Muscle layer of duodenum (tissue), 2 donors: ENCODE measurements at regions not wholly inside any gene's neighbourhood (a gene's known extent, or its start where the extent isn't known, plus 50 kb on each side); places are given as distances from the start of the nearest gene placed in this dataset.

ENCODE experiments used
- H3K27ac ChIP-seq: one replicate; pipeline ENCODE4 v1.7.0; 2013; ENCODE audit warnings: mild to moderate bottlenecking, low read length
- H3K27me3 ChIP-seq: one replicate; pipeline ENCODE4 v1.7.0; 2013; ENCODE audit warnings: low read depth, mild to moderate bottlenecking, control low read depth, low read length
- H3K36me3 ChIP-seq, 2 donors: one replicate each; pipeline ENCODE4 v1.7.0; 2013; ENCODE audit warnings: low read length in 2 of 2, control low read depth in 1 of 2, mild to moderate bottlenecking in 1 of 2; ENCODE audit not compliant: insufficient read depth in 2 of 2, control insufficient read depth in 1 of 2
- H3K4me1 ChIP-seq, 2 donors: one replicate each; pipeline ENCODE4 v1.7.0; 2013; ENCODE audit warnings: low read length in 2 of 2, mild to moderate bottlenecking in 2 of 2, control low read depth in 1 of 2, moderate library complexity in 1 of 2; ENCODE audit not compliant: insufficient read depth in 2 of 2, control insufficient read depth in 1 of 2
- H3K4me3 ChIP-seq, 2 donors: one replicate each; pipeline ENCODE4 v1.7.0; 2013; ENCODE audit warnings: low read length in 2 of 2, low read depth in 1 of 2, mild to moderate bottlenecking in 1 of 2
- H3K9me3 ChIP-seq, 2 donors: one replicate each; pipeline ENCODE4 v1.7.0; 2013; ENCODE audit warnings: low read length in 2 of 2, control low read depth in 1 of 2, mild to moderate bottlenecking in 1 of 2; ENCODE audit not compliant: control insufficient read depth in 1 of 2
- donor health status: healthy.

DNA sequence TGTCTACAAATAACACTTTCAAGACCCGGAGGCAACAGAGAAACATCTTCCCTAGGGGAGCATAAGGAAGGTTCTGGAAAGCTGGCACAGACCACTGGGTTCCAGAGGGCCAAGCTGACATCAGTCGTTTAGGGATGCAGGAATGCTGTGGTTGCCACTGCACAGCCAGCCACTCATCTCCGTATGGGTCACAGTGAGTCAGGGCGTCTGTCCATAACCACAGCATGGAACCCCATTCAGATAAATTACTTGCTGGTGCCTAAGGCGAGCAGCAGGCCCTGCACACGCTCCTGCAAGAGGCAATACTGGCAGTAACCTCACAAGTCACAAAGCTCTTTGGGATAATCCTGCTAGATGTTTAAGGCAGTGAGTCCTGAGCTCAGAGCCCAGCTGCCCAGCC lies 140.9 kb upstream of the UBL3 start:
- Histone ChIP-seq H3K36me3 (no peaks in the 10 kb centered on the region), H3K4me1 (no peaks in the 10 kb centered on the region), H3K27ac (no peak overlapping the region), H3K9me3 (peaks cover 0 to 7% of the 10 kb centered on the region in 2 donors), H3K4me3 (no peak overlapping the region), H3K27me3 (no peaks in the 10 kb centered on the region)

GRCh38 chr13:29987340-29987739 lies 136.9 kb upstream of the UBL3 start:
- Histone ChIP-seq H3K27ac (no peak overlapping the region), H3K9me3 (peaks cover 0 to 7% of the 10 kb centered on the region in 2 donors), H3K27me3 (no peaks in the 10 kb centered on the region), H3K4me3 (no peak overlapping the region), H3K4me1 (no peaks in the 10 kb centered on the region), H3K36me3 (no peaks in the 10 kb centered on the region)

- no peaks in the 10 kb centered on the region for H3K27me3 ChIP-seq
- H3K36me3 ChIP-seq = no peaks in the 10 kb centered on the region
- no peak overlapping the region for H3K27ac ChIP-seq
- H3K9me3 ChIP-seq = no peaks in the 10 kb centered on the region
- no peaks in the 10 kb centered on the region for H3K4me1 ChIP-seq
- H3K4me3 ChIP-seq = no peak overlapping the region
These were observed 129.9 kb upstream of the UBL3 start for GRCh38 chr13:29980339-29980738.

DNA sequence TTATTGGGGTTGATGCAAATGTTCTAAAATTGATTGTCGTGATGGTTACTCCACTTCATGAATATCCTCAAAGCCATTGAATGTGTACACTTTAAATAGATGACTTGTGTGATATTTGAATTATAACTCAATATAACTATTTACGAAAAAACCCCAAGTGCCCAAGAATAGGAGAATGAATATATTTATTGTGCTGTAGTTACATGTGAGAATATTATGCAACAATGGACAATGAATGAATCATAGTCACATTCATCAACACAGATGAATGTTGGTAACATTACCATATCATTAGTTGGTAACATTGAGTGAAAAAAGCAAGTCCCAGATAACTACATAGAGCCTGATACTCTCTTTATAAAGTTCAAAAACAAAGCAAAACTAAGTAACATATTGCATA lies 127.8 kb upstream of the UBL3 start:
- Histone ChIP-seq H3K4me1 (no peaks in the 10 kb centered on the region), H3K27me3 (no peaks in the 10 kb centered on the region), H3K27ac (no peak overlapping the region), H3K9me3 (no peaks in the 10 kb centered on the region), H3K4me3 (no peak overlapping the region), H3K36me3 (no peaks in the 10 kb centered on the region)

DNA sequence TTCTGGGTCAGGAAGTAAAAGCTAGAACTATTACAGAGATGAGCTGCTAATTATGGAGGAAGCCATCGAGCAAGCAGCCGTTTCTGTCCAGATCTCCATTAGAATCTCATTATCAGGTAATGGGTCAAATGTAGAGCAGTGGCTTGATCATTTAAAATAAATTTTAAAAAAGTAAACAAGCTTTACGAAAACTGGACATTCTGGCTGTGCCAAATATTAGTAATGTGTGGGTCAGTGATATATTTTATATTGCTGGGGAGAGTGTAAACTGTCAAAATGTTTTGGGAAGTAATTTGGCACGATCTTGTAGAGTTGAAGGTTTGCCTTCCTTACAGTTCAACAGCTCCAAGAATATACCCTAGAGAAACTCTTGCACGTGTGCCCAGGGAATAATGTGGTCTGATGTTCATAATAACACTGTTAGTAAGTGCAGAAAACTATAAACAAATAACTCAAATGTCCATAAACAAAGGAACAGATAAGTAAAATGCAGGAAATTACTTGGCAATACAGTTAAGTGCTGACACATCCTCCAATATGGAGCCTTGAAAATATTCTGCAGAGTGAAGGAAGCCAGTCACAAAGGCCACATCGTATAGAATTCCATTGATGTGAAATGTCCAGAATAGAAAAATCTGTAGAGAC lies 127.2 kb upstream of the UBL3 start:
- H3K27me3 ChIP-seq = no peaks in the 10 kb centered on the region

DNA sequence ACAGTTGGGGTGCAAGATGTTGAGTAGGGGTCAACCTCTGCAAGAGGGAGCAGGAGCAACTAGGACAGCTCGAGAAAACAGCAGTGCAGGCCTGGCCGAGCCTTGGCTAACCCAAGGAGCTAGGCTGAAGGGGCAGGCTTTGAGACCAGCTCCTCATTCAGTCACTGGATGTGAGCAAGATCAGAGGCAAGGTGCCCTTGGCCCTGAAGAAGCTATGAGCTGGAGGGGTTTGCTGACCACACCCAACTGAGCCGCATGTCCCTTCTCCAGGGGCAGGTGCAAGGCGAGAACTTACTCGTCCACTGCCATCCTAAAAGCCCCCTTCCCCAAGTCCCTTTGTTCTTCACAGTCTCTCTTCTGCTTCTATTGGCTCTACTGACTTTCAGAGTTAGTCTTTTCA lies 126.1 kb upstream of the UBL3 start:
- no peaks in the 10 kb centered on the region for H3K27me3 ChIP-seq
- no peak overlapping the region for H3K27ac ChIP-seq
- H3K36me3 ChIP-seq = no peaks in the 10 kb centered on the region
- no peaks in the 10 kb centered on the region for H3K4me1 ChIP-seq
- H3K4me3 ChIP-seq = no peak overlapping the region
- no peaks in the 10 kb centered on the region for H3K9me3 ChIP-seq

More for the DNA sequence above, 127.2 kb upstream of the UBL3 start:
- Histone ChIP-seq H3K4me3 (no peak overlapping the region), H3K4me1 (no peaks in the 10 kb centered on the region), H3K27ac (no peak overlapping the region), H3K36me3 (no peaks in the 10 kb centered on the region), H3K9me3 (no peaks in the 10 kb centered on the region)

DNA sequence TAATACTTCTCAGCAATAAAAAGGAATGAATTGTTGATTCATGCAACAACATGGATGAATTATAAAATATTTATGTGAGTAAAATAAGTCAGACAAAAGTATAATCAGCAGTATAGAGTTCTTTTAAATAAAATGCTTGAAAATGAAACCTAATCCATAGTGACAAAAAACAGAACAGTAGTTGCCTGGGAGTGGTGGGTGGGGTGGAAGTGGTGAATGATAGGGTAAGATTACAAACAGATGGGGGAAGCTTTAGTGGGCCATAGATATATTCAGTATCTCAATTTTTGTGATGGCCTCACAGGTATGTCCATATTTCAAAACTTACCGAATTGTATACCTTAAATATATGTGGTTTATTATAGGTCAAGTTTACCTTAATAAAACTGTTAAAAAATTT lies 124.9 kb upstream of the UBL3 start:
- no peaks in the 10 kb centered on the region for H3K4me1 ChIP-seq
- H3K36me3 ChIP-seq = no peaks in the 10 kb centered on the region
- no peak overlapping the region for H3K27ac ChIP-seq
- no peak overlapping the region for H3K4me3 ChIP-seq
- no peaks in the 10 kb centered on the region for H3K27me3 ChIP-seq
- H3K9me3 ChIP-seq = no peaks in the 10 kb centered on the region

DNA sequence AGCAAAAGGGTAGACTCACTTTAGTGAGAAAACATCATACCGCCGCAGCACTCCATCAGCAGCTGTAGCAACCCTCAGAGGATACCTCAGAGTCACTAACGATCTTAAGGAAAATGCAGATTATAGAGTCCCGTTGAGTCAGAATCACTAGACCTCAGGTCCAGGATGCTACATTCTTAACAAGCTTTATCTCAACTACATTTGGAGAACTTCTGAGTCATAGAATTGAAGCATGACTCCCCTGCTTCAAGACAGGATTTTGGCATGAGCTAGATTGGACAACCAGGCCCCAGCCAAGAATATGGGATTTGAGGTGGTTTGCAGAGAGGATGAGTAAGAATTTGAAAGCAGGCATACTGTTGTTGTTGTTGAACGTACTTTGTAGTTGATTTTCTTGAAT lies 118.9 kb upstream of the UBL3 start:
- Histone ChIP-seq H3K27me3 (no peaks in the 10 kb centered on the region), H3K4me3 (no peak overlapping the region), H3K9me3 (peaks cover 0 to 10% of the 10 kb centered on the region in 2 donors), H3K27ac (no peak overlapping the region), H3K4me1 (no peaks in the 10 kb centered on the region), H3K36me3 (no peaks in the 10 kb centered on the region)

DNA sequence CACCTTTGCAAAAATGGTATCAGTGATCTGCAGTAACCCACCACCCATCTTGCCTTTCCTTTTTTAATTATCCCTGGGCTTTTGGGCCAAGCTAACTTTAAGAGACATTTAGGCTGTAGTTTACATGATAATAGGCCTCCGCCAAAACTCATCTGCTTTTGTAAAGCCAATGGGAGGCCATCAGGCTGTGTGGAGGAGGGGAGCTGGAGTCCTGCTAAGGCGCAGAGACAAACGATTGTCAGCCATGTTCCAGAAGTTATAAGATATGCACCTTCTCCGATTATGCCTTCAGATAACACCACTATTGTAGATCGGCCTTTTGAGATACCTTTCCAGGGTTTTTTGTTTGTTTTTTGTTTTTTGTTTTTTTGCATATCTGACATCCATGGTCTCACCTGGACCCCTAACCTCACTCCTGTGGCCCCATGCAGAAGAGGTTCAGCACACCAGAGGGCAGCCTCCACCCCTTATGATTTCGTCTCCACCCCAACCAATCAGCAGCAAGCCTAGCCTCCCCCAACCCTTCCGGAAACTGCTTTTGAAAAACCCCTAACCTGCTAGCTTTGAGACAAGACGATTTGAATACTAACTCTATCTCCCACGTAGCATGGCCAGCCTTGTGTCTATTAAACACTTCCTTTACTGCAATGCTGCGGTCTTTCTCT lies 113.9 kb upstream of the UBL3 start:
- Histone ChIP-seq H3K4me1 (no peaks in the 10 kb centered on the region), H3K27me3 (no peaks in the 10 kb centered on the region), H3K36me3 (no peaks in the 10 kb centered on the region), H3K27ac (no peak overlapping the region), H3K4me3 (no peak overlapping the region), H3K9me3 (peaks cover 0 to 12% of the 10 kb centered on the region in 2 donors)

DNA sequence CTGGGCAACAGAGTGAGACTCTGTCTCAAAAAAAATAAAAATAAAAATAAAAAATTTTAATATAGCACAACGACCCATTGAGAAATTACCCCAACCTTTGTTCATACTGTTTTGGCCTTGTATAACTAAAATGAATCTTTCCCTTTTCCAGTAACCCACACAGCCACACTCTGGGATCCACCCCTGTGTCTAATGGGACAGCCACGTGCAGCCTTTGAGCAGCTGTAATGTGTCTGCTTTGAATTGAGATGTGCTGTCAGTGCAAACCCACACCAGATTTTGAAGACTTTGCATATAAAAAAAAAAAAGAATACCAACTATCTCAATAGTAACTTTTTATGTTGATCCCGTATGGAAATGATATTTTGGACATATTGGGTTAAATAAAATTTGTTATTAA lies 112.7 kb upstream of the UBL3 start:
- H3K27me3 ChIP-seq = no peaks in the 10 kb centered on the region
- H3K27ac ChIP-seq = no peak overlapping the region
- no peak overlapping the region for H3K4me3 ChIP-seq

DNA sequence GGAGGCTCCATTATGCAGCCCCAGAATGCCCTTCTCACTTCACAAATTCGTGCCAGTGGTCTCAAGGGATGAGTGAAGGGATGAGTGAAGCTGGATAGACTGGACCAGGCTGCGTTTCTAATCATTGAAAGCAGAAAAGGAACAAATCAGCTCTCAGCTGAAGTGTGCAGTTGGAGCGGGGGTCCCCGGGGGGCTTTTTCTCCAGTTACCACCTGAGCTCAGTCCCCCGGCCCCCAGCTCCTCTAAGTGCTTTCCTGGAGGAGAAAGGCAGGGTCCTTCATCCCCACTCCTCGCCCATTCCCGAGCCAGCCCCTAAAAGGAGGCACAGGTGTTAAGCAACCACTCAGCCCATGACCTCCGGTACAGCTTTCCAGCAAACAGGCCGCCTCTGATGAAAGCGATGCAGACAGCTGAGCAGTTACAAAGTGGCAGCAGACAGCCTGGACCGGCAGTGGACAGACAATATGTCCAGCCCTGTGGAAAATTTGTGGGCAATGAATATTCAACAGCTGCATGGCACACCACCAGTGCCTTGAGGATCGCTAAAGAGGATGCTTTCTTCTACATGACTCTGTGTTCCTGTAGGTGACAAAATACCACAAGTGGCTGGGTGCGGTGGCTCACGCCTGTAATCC lies 110.7 kb upstream of the UBL3 start:
- Histone ChIP-seq H3K4me3 (no peak overlapping the region), H3K27me3 (no peaks in the 10 kb centered on the region), H3K4me1 (peaks cover 0 to 3% of the 10 kb centered on the region in 2 donors), H3K27ac (no peak overlapping the region), H3K36me3 (no peaks in the 10 kb centered on the region), H3K9me3 (peaks cover 0 to 2% of the 10 kb centered on the region in 2 donors)

More for the DNA sequence above, 112.7 kb upstream of the UBL3 start:
- Histone ChIP-seq H3K9me3 (peaks cover 0 to 12% of the 10 kb centered on the region in 2 donors), H3K4me1 (no peaks in the 10 kb centered on the region), H3K36me3 (no peaks in the 10 kb centered on the region)
